Large intestine (tissue), 3 donors: ENCODE measurements at regions not wholly inside any gene's neighbourhood (a gene's known extent, or its start where the extent isn't known, plus 50 kb on each side); places are given as distances from the start of the nearest gene placed in this dataset.

ENCODE experiments used
- DNase-seq, 2 donors: peaks; one replicate each; pipeline versions ENCODE4 v3.0.0 to v3.0.0-alpha.2; 2013
- H3K27ac ChIP-seq: one replicate; pipeline ENCODE4 v1.5.1; 2013; ENCODE audit warnings: low read length
- H3K27me3 ChIP-seq: 2 replicates; pipeline ENCODE4 v1.6.1; 2013; ENCODE audit warnings: low read length; ENCODE audit not compliant: control insufficient read depth, insufficient read depth
- H3K36me3 ChIP-seq: 2 replicates; pipeline ENCODE4 v1.6.1; 2013; ENCODE audit warnings: low read length; ENCODE audit not compliant: control insufficient read depth, insufficient read depth
- H3K4me1 ChIP-seq: one replicate; pipeline ENCODE4 v1.6.1; 2013; ENCODE audit warnings: low read length; ENCODE audit not compliant: control insufficient read depth, insufficient read depth
- H3K4me3 ChIP-seq: one replicate; pipeline ENCODE4 v1.5.1; 2013; ENCODE audit warnings: low read length
- H3K9me3 ChIP-seq: one replicate; pipeline ENCODE4 v1.6.1; 2013; ENCODE audit warnings: mild to moderate bottlenecking, low read depth, low read length, moderate library complexity; ENCODE audit not compliant: control insufficient read depth
- WGBS: methylation state at CpG from one replicate; pipeline ENCODE4 v1.1.5; 2013; ENCODE audit warnings: low lambda C conversion rate; ENCODE audit not compliant: insufficient coverage; 5-methylcytosine and 5-hydroxymethylcytosine counted together

- no peak for DNase-seq
- no peaks in the 10 kb centered on the region for H3K36me3 ChIP-seq
- no peak overlapping the region for H3K4me3 ChIP-seq
- no peaks in the 10 kb centered on the region for H3K9me3 ChIP-seq
- H3K27me3 ChIP-seq, result no peaks in the 10 kb centered on the region
- no peaks in the 10 kb centered on the region for H3K4me1 ChIP-seq
- 60% methylated on average over 1 of the region's 3 CpGs for WGBS
- H3K27ac ChIP-seq, result no peak overlapping the region
Measured at GRCh38 chr5:82821846-82822633, 255.2 kb downstream of the TMEM167A start.

- WGBS, result 100% methylated on average over 1 of the region's 10 CpGs
- H3K27ac ChIP-seq, result no peak overlapping the region
Measured at GRCh38 chr5:82820961-82821845, 256.0 kb downstream of the TMEM167A start.

GRCh38 chr5:82820188-82820587 is 257.0 kb downstream of the TMEM167A start:
- H3K27ac ChIP-seq, result no peak overlapping the region
- H3K4me1 ChIP-seq, result no peaks in the 10 kb centered on the region
- no peak overlapping the region for H3K4me3 ChIP-seq
- DNase-seq, result no peak
- no peaks in the 10 kb centered on the region for H3K27me3 ChIP-seq
- H3K36me3 ChIP-seq, result no peaks in the 10 kb centered on the region
- no peaks in the 10 kb centered on the region for H3K9me3 ChIP-seq
- no CpG with 5 or more reads among the region's 1 CpG for WGBS

More at GRCh38 chr5:82820961-82821845, 256.0 kb downstream of the TMEM167A start:
- no peak for DNase-seq
- no peaks in the 10 kb centered on the region for H3K36me3 ChIP-seq
- H3K27me3 ChIP-seq, result no peaks in the 10 kb centered on the region
- no peaks in the 10 kb centered on the region for H3K4me1 ChIP-seq
- H3K4me3 ChIP-seq, result no peak overlapping the region
- H3K9me3 ChIP-seq, result no peaks in the 10 kb centered on the region

GRCh38 chr5:82817897-82818676 is 259.1 kb downstream of the TMEM167A start:
- Histone ChIP-seq H3K4me3 (no peak overlapping the region), H3K27ac (no peak overlapping the region), H3K27me3 (no peaks in the 10 kb centered on the region), H3K9me3 (no peaks in the 10 kb centered on the region), H3K36me3 (no peaks in the 10 kb centered on the region), H3K4me1 (no peaks in the 10 kb centered on the region)
- no peak for DNase-seq
- WGBS, result 60% methylated on average over 1 of the region's 7 CpGs

- 100% methylated on average over 3 of the region's 5 CpGs for WGBS
- no peak for DNase-seq
Measured at GRCh38 chr5:82816926-82817325, 260.3 kb downstream of the TMEM167A start.

GRCh38 chr5:82815871-82816270 is 261.3 kb downstream of the TMEM167A start:
- no peaks in the 10 kb centered on the region for H3K36me3 ChIP-seq
- no peaks in the 10 kb centered on the region for H3K9me3 ChIP-seq
- WGBS, result no CpG with 5 or more reads among the region's 1 CpG
- H3K27ac ChIP-seq, result no peak overlapping the region
- H3K4me1 ChIP-seq, result no peaks in the 10 kb centered on the region
- no peaks in the 10 kb centered on the region for H3K27me3 ChIP-seq
- DNase-seq, result no peak
- H3K4me3 ChIP-seq, result no peak overlapping the region

More at GRCh38 chr5:82816926-82817325, 260.3 kb downstream of the TMEM167A start:
- no peak overlapping the region for H3K4me3 ChIP-seq
- H3K27me3 ChIP-seq, result no peaks in the 10 kb centered on the region
- H3K9me3 ChIP-seq, result no peaks in the 10 kb centered on the region
- no peak overlapping the region for H3K27ac ChIP-seq
- H3K4me1 ChIP-seq, result no peaks in the 10 kb centered on the region
- H3K36me3 ChIP-seq, result no peaks in the 10 kb centered on the region

GRCh38 chr5:82813861-82814260 is 263.3 kb downstream of the TMEM167A start:
- Histone ChIP-seq H3K36me3 (no peaks in the 10 kb centered on the region), H3K4me1 (no peaks in the 10 kb centered on the region), H3K4me3 (no peak overlapping the region), H3K27ac (no peak overlapping the region), H3K9me3 (no peaks in the 10 kb centered on the region), H3K27me3 (no peaks in the 10 kb centered on the region)
- 80% methylated on average over 1 of the region's 4 CpGs for WGBS
- no peak for DNase-seq

- no peaks in the 10 kb centered on the region for H3K9me3 ChIP-seq
- H3K27me3 ChIP-seq, result no peaks in the 10 kb centered on the region
- no peaks in the 10 kb centered on the region for H3K36me3 ChIP-seq
- no peaks in the 10 kb centered on the region for H3K4me1 ChIP-seq
- H3K4me3 ChIP-seq, result no peak overlapping the region
- H3K27ac ChIP-seq, result no peak overlapping the region
- no peak for DNase-seq
- no CpG with 5 or more reads among the region's 2 CpGs for WGBS
Measured at GRCh38 chr5:82812575-82812974, 264.6 kb downstream of the TMEM167A start.

GRCh38 chr5:82811490-82811889 is 265.7 kb downstream of the TMEM167A start:
- no peak for DNase-seq
- H3K4me3 ChIP-seq, result no peak overlapping the region
- H3K27ac ChIP-seq, result no peak overlapping the region
- H3K4me1 ChIP-seq, result no peaks in the 10 kb centered on the region
- no peaks in the 10 kb centered on the region for H3K9me3 ChIP-seq
- H3K27me3 ChIP-seq, result no peaks in the 10 kb centered on the region
- 94% methylated on average over 4 of the region's 6 CpGs for WGBS
- H3K36me3 ChIP-seq, result no peaks in the 10 kb centered on the region
